Skin epidermis (tissue), 12 donors: ENCODE measurements at regions not wholly inside any gene's neighbourhood (a gene's known extent, or its start where the extent isn't known, plus 50 kb on each side); places are given as distances from the start of the nearest gene placed in this dataset.

Experiments
- H3K27ac ChIP-seq, 21 experiments: fragments of 200-600 bp; sonication (generic) in 11 of 21; one replicate each; pipeline ENCODE4 v1.5.0; 2020; ENCODE audit warnings: mild to moderate bottlenecking in 3 of 21, inconsistent platforms in 2 of 21, moderate library complexity in 2 of 21
- H3K4me3 ChIP-seq, 7 experiments: fragments of 200-600 bp; sonication (generic) in 2 of 7; one replicate each; pipeline ENCODE4 v1.5.0; 2020; ENCODE audit warnings: inconsistent platforms in 2 of 7, mild to moderate bottlenecking in 2 of 7, moderate library complexity in 1 of 7

DNA sequence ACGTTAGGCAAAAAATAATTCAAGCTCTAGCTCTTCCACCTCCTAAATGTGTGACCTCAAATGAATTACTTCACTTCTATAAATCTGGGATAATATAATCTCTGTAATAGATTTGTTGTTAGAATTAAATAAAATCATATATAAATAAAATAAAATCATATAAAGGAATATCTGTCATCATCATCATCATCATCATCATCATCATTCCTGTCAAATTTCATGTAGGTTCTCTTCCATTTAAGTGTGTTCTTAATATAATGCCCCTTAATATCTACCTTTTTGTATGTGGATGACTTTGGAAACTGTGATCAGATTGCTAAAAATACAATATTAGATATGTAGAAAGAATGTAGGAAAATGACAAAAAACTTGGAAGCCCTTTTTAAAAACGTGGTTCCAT is 621.0 kb downstream of the ADGRL2 start:
- no peak overlapping the region for H3K27ac ChIP-seq

DNA sequence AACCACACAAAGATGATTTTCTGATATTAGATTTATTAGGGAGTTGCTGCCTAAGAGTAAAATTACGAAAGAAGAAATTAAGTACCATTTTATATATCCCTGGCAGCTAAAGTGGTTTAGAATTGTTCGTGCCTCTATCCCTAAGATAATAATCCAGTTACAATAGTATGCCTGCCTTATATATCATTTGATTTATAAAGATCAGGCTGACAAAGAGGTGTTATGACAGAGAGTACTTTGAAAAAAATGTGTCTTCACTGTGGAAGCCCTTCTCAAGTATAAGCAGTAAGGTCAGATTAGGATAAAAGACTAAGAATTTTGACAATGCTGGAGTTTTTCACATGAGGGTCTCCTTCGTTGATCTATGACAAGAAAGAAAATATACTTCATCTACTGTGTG is 619.9 kb downstream of the ADGRL2 start:
- H3K4me3 ChIP-seq = no peak overlapping the region
- no peak overlapping the region for H3K27ac ChIP-seq

More for the DNA sequence above, 621.0 kb downstream of the ADGRL2 start:
- no peak overlapping the region for H3K4me3 ChIP-seq

DNA sequence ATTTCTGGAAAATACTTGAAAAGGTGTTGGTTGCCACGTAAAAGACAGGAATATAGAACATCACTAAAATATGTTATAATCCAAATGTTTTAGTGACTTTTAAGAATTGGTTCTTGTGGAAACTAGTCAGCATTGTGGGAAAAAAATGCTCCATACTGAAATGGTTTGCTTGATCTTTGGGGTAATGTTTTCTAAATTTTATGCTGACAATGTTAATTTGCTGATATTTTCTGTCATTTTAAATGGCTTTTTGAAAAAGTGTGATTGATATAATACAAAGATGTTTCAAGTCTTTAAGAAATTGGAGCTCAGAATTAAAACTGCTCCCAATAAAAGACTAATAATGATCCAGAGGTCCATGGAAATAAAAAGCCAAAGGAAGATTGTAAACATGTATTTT is 610.9 kb downstream of the ADGRL2 start:
- no peak overlapping the region for H3K4me3 ChIP-seq
- no peak overlapping the region for H3K27ac ChIP-seq

GRCh38 chr1:82405333-82405732 is 604.6 kb downstream of the ADGRL2 start:
- no peak overlapping the region for H3K4me3 ChIP-seq

GRCh38 chr1:82401116-82401515 is 600.4 kb downstream of the ADGRL2 start:
- H3K4me3 ChIP-seq = no peak overlapping the region
- no peak overlapping the region for H3K27ac ChIP-seq

More at GRCh38 chr1:82405333-82405732, 604.6 kb downstream of the ADGRL2 start:
- no peak overlapping the region for H3K27ac ChIP-seq

DNA sequence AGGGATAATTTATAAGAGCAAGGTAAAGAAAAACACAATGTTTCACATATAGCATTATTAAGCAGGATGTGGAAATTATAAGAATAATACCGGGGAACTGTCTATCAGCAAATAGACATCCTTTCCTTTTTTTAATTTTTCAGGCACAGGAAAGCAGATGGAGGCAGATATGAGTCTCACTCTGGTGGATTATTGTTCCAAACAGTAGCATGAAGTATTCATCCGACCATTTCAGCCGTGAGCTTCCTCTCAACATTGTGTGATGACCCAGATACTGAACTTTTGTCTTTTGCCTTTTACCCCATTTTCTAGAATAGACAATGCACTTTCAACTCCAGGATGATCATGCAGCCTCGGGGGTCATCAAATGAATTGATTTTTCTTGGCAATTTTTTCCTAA is 599.8 kb downstream of the ADGRL2 start:
- no peak overlapping the region for H3K27ac ChIP-seq
- H3K4me3 ChIP-seq = no peak overlapping the region

DNA sequence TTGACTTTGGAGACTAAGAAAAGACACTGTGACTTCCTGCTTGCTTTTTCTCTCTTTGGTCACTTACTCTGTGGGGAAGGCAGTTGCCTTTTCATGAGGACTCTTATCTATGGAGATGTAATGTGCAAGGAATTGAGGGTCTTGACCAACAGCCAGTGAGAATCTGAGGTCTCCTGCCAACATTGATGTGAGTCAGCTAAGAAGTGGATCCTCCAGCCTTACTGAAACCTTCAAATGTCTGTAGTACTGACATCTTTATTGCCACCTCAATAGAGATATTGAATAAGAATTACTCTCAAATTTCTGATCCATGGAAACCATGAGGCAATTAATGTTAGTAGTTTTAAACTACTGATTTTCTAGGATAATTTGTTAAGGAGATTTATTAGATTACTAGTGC is 598.4 kb downstream of the ADGRL2 start:
- Histone ChIP-seq H3K4me3 (no peak overlapping the region), H3K27ac (no peak overlapping the region)

- H3K4me3 ChIP-seq = no peak overlapping the region
- no peak overlapping the region for H3K27ac ChIP-seq
These were observed 597.6 kb downstream of the ADGRL2 start for GRCh38 chr1:82398357-82398756.

DNA sequence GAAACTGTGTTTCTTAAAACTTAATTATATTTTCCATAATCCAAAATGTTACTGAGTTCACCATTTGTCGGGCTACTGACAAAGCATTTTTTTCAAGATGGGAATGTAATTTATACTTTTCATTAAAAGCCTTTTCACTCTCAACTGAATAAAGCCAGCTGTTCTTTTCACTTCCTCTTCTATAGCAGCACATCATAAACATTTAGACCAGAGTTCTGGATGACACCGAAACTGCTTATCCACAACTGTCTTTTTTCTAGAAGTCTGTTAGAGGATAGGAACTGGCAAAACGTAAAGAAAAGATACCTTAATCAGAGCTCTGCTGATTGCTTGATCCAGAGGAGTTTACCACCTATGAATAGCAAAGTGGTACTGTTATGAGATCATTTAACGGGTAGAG is 594.7 kb downstream of the ADGRL2 start:
- no peak overlapping the region for H3K27ac ChIP-seq
- no peak overlapping the region for H3K4me3 ChIP-seq

DNA sequence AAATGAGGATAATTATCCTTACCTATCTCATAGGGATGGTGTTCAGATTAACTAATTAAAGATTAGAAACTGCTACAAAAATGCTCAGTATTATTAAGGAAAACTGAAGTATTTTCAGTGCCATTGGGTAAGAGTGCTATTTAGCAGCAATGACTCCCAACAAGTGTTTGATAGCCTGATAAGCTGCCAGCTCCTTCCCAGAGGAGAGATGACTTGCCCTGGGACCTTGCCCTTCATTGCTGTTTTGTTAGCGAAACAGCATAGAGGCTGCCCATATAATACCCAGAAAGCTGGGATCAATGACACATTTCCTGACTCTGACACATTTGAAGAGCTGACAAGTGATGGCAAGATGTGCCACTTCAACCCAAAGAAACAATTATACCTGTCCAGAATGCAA is 592.2 kb downstream of the ADGRL2 start:
- Histone ChIP-seq H3K27ac (no peak overlapping the region), H3K4me3 (no peak overlapping the region)

GRCh38 chr1:82392513-82392912 is 591.8 kb downstream of the ADGRL2 start:
- Histone ChIP-seq H3K27ac (no peak overlapping the region), H3K4me3 (no peak overlapping the region)

- H3K4me3 ChIP-seq = no peak overlapping the region
- H3K27ac ChIP-seq = no peak overlapping the region
These were observed 591.0 kb downstream of the ADGRL2 start for GRCh38 chr1:82391712-82392111.

DNA sequence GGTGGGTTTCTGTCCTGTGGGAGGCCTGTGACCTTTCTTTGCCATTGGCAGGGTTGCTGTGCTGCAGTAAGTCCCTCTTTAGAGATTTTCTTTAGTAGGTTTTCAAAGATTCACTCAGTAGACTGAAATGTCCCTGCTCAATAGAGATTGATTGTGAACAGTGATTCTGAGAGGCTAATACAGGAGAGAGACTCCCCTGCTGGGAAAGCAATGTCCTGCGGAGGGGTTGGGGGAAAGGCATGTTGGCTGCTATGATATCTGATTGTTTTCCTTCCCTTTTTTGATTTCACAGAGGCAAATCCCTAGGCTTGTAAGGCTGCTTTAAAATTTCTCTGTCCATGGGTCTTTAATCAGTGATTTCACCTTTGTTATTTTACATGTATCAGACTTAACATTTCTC is 589.9 kb downstream of the ADGRL2 start:
- Histone ChIP-seq H3K27ac (no peak overlapping the region), H3K4me3 (no peak overlapping the region)

DNA sequence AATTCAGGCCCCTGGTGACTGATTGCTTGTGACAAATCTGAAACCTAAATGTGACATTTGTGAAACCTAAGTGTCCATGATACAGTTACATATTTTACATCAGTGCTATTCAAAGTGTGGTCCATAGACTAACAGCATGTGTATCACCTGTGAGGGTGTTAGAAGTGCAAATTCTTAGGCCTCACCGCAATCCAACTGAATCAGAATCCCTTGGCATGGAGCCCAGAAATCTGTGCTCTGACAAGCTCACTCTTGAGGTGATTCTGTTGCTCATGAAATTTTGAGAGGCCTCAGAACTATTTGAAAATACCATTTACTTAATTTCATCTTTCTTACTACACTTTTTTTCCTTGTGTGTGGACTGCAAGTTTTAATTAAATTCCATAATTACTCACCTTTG is 587.9 kb downstream of the ADGRL2 start:
- Histone ChIP-seq H3K4me3 (no peak overlapping the region), H3K27ac (no peak overlapping the region)

- Histone ChIP-seq H3K4me3 (no peak overlapping the region), H3K27ac (no peak overlapping the region)
These were observed 586.3 kb downstream of the ADGRL2 start for GRCh38 chr1:82387012-82387366.

- H3K4me3 ChIP-seq = no peak overlapping the region
These were observed 585.8 kb downstream of the ADGRL2 start for GRCh38 chr1:82386365-82387011.

GRCh38 chr1:82384776-82385175 is 584.0 kb downstream of the ADGRL2 start:
- H3K4me3 ChIP-seq = no peak overlapping the region
- no peak overlapping the region for H3K27ac ChIP-seq

More at GRCh38 chr1:82386365-82387011, 585.8 kb downstream of the ADGRL2 start:
- H3K27ac ChIP-seq = no peak overlapping the region

GRCh38 chr1:82377201-82377884 is 576.6 kb downstream of the ADGRL2 start:
- no peak overlapping the region for H3K27ac ChIP-seq
- H3K4me3 ChIP-seq = no peak overlapping the region

- H3K4me3 ChIP-seq = no peak overlapping the region
- no peak overlapping the region for H3K27ac ChIP-seq
These were observed 573.0 kb downstream of the ADGRL2 start for GRCh38 chr1:82373710-82374109.

GRCh38 chr1:82371844-82372498 is 571.2 kb downstream of the ADGRL2 start:
- H3K4me3 ChIP-seq = no peak overlapping the region
- H3K27ac ChIP-seq = no peak overlapping the region

DNA sequence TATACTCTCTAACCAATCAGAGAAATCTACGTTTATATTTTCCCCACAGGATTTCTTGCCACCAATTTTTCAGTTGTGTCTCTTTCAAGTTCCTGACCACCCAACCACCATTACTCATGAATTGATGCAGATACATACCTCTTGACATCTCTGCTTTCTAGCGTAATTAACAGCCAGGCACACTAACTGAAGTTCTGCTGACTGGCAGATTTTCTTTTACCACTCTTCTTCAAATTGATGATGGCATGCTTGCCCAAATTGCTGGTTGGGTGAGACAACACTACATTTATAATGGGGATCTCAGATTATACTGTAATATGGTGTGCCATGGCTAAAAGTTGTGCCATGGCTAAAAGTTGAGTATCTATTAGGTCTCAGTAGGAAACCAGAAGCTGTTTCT is 566.7 kb downstream of the ADGRL2 start:
- no peak overlapping the region for H3K27ac ChIP-seq
- H3K4me3 ChIP-seq = no peak overlapping the region
